GM19467 (cell line): ENCODE measurements at regions not wholly inside any gene's neighbourhood (a gene's known extent, or its start where the extent isn't known, plus 50 kb on each side); places are given as distances from the start of the nearest gene placed in this dataset.
"Not testable (repeated sequence)": the region's sequence is repeated elsewhere in the genome, so short reads cannot be mapped to it uniquely, and the experiment has no call there.

ENCODE experiments used
- ATAC-seq: cut with Tn5 transposase; IDR thresholded peaks from one replicate; pipeline ENCODE4 v1.9.1; 2021; ENCODE audit warnings: mild to moderate bottlenecking, moderate library complexity; ENCODE audit not compliant: unreplicated experiment

GRCh38 chr3:182388506-182388905 lies 404.8 kb upstream of the ATP11B start:
- no peak for ATAC-seq

- no peak for ATAC-seq
Observed at GRCh38 chr3:182389071-182389815, 404.1 kb upstream of the ATP11B start.

GRCh38 chr3:182390421-182390820 lies 402.9 kb upstream of the ATP11B start:
- no peak for ATAC-seq

GRCh38 chr3:182392182-182392937 lies 400.9 kb upstream of the ATP11B start:
- no peak for ATAC-seq

- no peak for ATAC-seq
Observed at GRCh38 chr3:182393151-182393550, 400.2 kb upstream of the ATP11B start.

GRCh38 chr3:182393830-182394367 lies 399.4 kb upstream of the ATP11B start:
- ATAC-seq: no peak

GRCh38 chr3:182397164-182397563 lies 396.1 kb upstream of the ATP11B start:
- no peak for ATAC-seq

GRCh38 chr3:182399978-182400737 lies 393.1 kb upstream of the ATP11B start:
- ATAC-seq: no peak

GRCh38 chr3:182400838-182401237 lies 392.5 kb upstream of the ATP11B start:
- ATAC-seq: no peak

- ATAC-seq: no peak
Observed at GRCh38 chr3:182404031-182404430, 389.3 kb upstream of the ATP11B start.

- ATAC-seq: no peak
Observed at GRCh38 chr3:182405759-182406158, 387.5 kb upstream of the ATP11B start.

GRCh38 chr3:182406786-182407185 lies 386.5 kb upstream of the ATP11B start:
- ATAC-seq: no peak

GRCh38 chr3:182410051-182410450 lies 383.3 kb upstream of the ATP11B start:
- ATAC-seq: no peak

- ATAC-seq: no peak
Observed at GRCh38 chr3:182412066-182412465, 381.2 kb upstream of the ATP11B start.

- ATAC-seq: no peak
Observed at GRCh38 chr3:182413061-182413460, 380.2 kb upstream of the ATP11B start.

GRCh38 chr3:182413682-182414081 lies 379.6 kb upstream of the ATP11B start:
- ATAC-seq: no peak

- ATAC-seq: no peak
Observed at GRCh38 chr3:182414586-182414985, 378.7 kb upstream of the ATP11B start.

GRCh38 chr3:182420741-182421140 lies 372.6 kb upstream of the ATP11B start:
- no peak for ATAC-seq

GRCh38 chr3:182424006-182424405 lies 369.3 kb upstream of the ATP11B start:
- no peak for ATAC-seq

GRCh38 chr3:182425926-182426718 lies 367.2 kb upstream of the ATP11B start:
- not testable (repeated sequence) for ATAC-seq
